ENCODE measurements at regions not wholly inside any gene's neighbourhood (a gene's known extent, or its start where the extent isn't known, plus 50 kb on each side); places are given as distances from the start of the nearest gene placed in this dataset.
"Not testable (repeated sequence)": the region's sequence is repeated elsewhere in the genome, so short reads cannot be mapped to it uniquely, and the experiment has no call there.

DNA sequence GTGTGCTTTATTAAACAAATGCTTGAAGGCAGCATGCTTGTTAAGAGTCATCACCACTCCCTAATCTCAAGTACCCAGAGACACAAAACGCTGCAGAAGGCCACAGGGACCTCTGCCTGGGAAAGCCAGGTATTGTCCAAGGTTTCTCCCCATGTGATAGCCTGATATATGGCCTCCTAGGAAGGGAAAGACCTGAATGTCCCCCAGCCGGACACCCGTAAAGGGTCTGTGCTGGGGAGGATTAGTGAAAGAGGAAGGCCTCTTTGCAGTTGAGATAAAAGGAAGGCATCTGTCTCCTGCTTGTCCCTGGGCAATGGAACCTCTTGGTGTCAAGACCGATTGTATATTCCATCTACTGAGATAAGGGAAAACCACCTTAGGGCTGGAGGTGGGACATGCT lies 159.7 kb downstream of the ADRA2C start:
- TF ChIP-seq, protein P1, sequence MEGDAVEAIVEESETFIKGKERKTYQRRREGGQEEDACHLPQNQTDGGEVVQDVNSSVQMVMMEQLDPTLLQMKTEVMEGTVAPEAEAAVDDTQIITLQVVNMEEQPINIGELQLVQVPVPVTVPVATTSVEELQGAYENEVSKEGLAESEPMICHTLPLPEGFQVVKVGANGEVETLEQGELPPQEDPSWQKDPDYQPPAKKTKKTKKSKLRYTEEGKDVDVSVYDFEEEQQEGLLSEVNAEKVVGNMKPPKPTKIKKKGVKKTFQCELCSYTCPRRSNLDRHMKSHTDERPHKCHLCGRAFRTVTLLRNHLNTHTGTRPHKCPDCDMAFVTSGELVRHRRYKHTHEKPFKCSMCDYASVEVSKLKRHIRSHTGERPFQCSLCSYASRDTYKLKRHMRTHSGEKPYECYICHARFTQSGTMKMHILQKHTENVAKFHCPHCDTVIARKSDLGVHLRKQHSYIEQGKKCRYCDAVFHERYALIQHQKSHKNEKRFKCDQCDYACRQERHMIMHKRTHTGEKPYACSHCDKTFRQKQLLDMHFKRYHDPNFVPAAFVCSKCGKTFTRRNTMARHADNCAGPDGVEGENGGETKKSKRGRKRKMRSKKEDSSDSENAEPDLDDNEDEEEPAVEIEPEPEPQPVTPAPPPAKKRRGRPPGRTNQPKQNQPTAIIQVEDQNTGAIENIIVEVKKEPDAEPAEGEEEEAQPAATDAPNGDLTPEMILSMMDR (optimal IDR thresholded peaks at IDR 0.05 in 1 of 3, IDR thresholded peaks at IDR 0.05 in 1 of 3, conservative IDR thresholded peaks at IDR 0.05 in 1 of 3; ENCODE audit: extremely low read depth in 1 of 3, insufficient read depth in 2 of 3, low read length in 3 of 3): not testable (repeated sequence)
- TF ChIP-seq EZH2 (IDR thresholded peaks at IDR 0.05; ENCODE audit: low read length): not testable (repeated sequence)
